Heart left ventricle (tissue), 16 donors: ENCODE measurements at regions not wholly inside any gene's neighbourhood (a gene's known extent, or its start where the extent isn't known, plus 50 kb on each side); places are given as distances from the start of the nearest gene placed in this dataset.

Experiments used
- ATAC-seq, 4 donors: fragments of 200-7000 bp; cut with Tn5 transposase; one replicate each; pipeline ENCODE4 v1.9.1; 2020 to 2022; ENCODE audit warnings: moderate library complexity in 4 of 4, mild to moderate bottlenecking in 3 of 4, moderate number of reproducible peaks in 1 of 4
- DNase-seq, 5 donors: peaks; one replicate each; pipeline ENCODE4 v3.0.0-alpha.2; 2020
- H3K27ac ChIP-seq, 12 donors: fragments of 200-600 bp; sonication (generic) in 4 of 12; one replicate each; pipeline versions ENCODE4 v1.5.0 to v1.8.0; 2016 to 2022; ENCODE audit warnings: mild to moderate bottlenecking in 2 of 12
- H3K27me3 ChIP-seq, 9 donors: fragments of 200-600 bp; sonication (generic) in 2 of 9; one replicate each; pipeline versions ENCODE4 v1.5.1 to v1.8.0; 2016 to 2022; ENCODE audit warnings: mild to moderate bottlenecking in 3 of 9
- H3K36me3 ChIP-seq, 9 donors: fragments of 200-600 bp; sonication (generic) in 2 of 9; one replicate each; pipeline versions ENCODE4 v1.5.0 to v1.8.0; 2018 to 2022; ENCODE audit warnings: mild to moderate bottlenecking in 2 of 9
- H3K4me1 ChIP-seq, 12 donors: fragments of 200-600 bp; sonication (generic) in 4 of 12; one replicate each; pipeline versions ENCODE4 v1.5.0 to v1.8.0; 2016 to 2022; ENCODE audit warnings: mild to moderate bottlenecking in 3 of 12
- H3K4me3 ChIP-seq, 12 donors: fragments of 200-600 bp; sonication (generic) in 4 of 12; one replicate each; pipeline versions ENCODE4 v1.5.0 to v1.8.0; 2017 to 2022; ENCODE audit warnings: mild to moderate bottlenecking in 9 of 12, moderate library complexity in 4 of 12
- H3K9me3 ChIP-seq, 12 donors: fragments of 200-600 bp; sonication (generic) in 4 of 12; one replicate each; pipeline versions ENCODE4 v1.5.0 to v1.8.0; 2016 to 2022; ENCODE audit warnings: mild to moderate bottlenecking in 1 of 12
- POLR2A ChIP-seq, 2 donors: fragments of 450-650 bp; IDR thresholded peaks; one replicate each; pipeline ENCODE4 v1.6.1; 2017; ENCODE audit warnings: antibody characterized with exemption in 2 of 2, mild to moderate bottlenecking in 2 of 2, moderate library complexity in 2 of 2
- WGBS, 4 donors: extraction: QIAGEN DNeasy Blood & Tissue Kit in 2 of 4; methylation state at CpG; one replicate each; pipeline versions ENCODE4 v1.1.5 to v1.1.7; 2013 to 2018; 5-methylcytosine and 5-hydroxymethylcytosine counted together
- intact Hi-C, 10 donors: fragments of 100-400 bp; cut with DNase I; formaldehyde crosslinking; loops; one replicate each; pipeline versions ENCODE4 v1.11.1 to v1.14.2; 2022
- TF ChIP-seq, protein P1 (sequence below), 12 donors: fragments of 200-600 bp; sonication (generic) in 4 of 12; IDR thresholded peaks; one replicate each; pipeline versions ENCODE4 v1.5.0 to v1.8.0; 2018 to 2022; ENCODE audit warnings: antibody characterized with exemption in 12 of 12, mild to moderate bottlenecking in 5 of 12
- donor health status: ischemic (EF 13 %, LVEDD 7.1; RV severe dilation, severe dysfunction).
- donor health status: healthy with polysubstance abuse.
- donor health status: DM: no; HTN: yes; CAD: no.
- donor health status: DM: no; HTN: no; CAD: no.
- donor health status: ischemic (EF 25% LVEDD 6.9; RV normal size, moderate dysfunction).
- donor health status: ischemic (EF 25% LVEDD 5.7; RV mildly dilated, moderate dysfunction).
- donor health status: healthy.
- donor health status: DM: yes; HTN: yes; CAD: no.
- donor health status: ischemic (EF 35%, LVEDD 5.7; RV mildly dilated, moderate dysfunction).
- donor health status: nonischemic (EF 11% LVEDD 7.7; RV severe dilation, severe dysfunction).
- donor health status: DM: yes; HTN: yes; CAD: no.
- donor health status: PGD.
- donor health status: ischemic (EF 29% LVEDD 5.4; RV normal size, mild dysfunction).
- donor health status: nonischemic (EF 23%, LVEDD 6.1; RV moderate dilation, normal function).

DNA sequence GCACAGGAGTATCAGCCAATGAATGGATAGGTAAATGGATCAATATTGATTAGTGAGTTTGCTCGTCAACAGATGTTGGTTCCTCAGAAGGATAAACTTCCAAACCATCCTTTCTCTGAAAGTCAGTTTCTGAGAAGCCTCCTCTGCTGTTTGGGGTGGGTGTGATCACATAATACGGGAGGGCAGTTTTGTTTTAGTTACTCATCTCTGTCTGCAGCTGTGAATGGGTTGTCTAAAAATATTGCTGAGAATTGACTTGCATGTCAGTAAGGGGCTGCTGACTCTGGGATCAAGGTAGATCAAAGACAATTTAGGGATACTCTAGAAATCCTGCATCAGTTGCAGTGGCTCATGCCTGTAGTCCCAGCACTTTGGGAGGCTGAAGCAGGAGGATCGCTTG is 390.8 kb upstream of the AMELY start:
- Histone ChIP-seq H3K4me1 (peaks cover 0 to 15% (median 3%) of the 10 kb centered on the region in 12 donors), H3K4me3 (no peak overlapping the region), H3K9me3 (no peaks in the 10 kb centered on the region), H3K27me3 (no peaks in the 10 kb centered on the region), H3K27ac (no peak overlapping the region), H3K36me3 (peaks cover 0 to 30% (median 2%) of the 10 kb centered on the region in 9 donors)
- intact Hi-C loops = no loop called here
- WGBS, 4 donors = 92 to 97% methylated on average over 3 of the region's 3 CpGs; no CpG with 5 or more reads in 2 of the 4 donors
- no peak for DNase-seq
- TF ChIP-seq, protein P1, sequence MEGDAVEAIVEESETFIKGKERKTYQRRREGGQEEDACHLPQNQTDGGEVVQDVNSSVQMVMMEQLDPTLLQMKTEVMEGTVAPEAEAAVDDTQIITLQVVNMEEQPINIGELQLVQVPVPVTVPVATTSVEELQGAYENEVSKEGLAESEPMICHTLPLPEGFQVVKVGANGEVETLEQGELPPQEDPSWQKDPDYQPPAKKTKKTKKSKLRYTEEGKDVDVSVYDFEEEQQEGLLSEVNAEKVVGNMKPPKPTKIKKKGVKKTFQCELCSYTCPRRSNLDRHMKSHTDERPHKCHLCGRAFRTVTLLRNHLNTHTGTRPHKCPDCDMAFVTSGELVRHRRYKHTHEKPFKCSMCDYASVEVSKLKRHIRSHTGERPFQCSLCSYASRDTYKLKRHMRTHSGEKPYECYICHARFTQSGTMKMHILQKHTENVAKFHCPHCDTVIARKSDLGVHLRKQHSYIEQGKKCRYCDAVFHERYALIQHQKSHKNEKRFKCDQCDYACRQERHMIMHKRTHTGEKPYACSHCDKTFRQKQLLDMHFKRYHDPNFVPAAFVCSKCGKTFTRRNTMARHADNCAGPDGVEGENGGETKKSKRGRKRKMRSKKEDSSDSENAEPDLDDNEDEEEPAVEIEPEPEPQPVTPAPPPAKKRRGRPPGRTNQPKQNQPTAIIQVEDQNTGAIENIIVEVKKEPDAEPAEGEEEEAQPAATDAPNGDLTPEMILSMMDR (IDR thresholded peaks at IDR 0.05) = no peak
- no peak for TF ChIP-seq POLR2A (IDR thresholded peaks at IDR 0.05)
- no peak for ATAC-seq

DNA sequence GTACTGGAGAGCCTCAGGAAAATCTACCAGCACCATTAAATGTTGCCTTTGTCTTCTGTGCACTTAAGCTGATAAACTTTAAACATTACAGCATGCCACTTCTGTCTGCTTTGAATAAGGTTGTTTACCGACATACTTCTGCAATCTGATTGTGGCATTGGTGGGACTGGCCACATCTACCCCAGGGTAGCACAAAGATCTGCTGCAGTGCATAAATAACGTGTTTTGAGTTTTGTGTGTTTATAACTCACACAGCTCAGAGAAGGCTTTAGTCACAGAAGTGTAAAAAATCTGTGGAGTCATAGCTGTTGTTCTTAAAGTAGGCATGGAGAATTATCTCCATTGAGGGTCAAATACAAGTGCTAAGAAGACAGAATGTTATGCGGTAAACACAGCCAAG is 388.4 kb upstream of the AMELY start:
- Histone ChIP-seq H3K9me3 (no peaks in the 10 kb centered on the region), H3K4me1 (peaks cover 0 to 15% (median 3%) of the 10 kb centered on the region in 12 donors), H3K27me3 (no peaks in the 10 kb centered on the region), H3K27ac (peak overlapping the region in 1 of 12 donors; percentile 12), H3K4me3 (no peak overlapping the region), H3K36me3 (peaks cover 0 to 16% (median 0%) of the 10 kb centered on the region in 9 donors)
- intact Hi-C loops = no loop called here
- DNase-seq (no peak), ATAC-seq (no peak)
- TF ChIP-seq POLR2A (IDR thresholded peaks at IDR 0.05) = no peak
- TF ChIP-seq, protein P1 (IDR thresholded peaks at IDR 0.05) = no peak
- 27 to 36% methylated on average over 3 of the region's 3 CpGs; no CpG with 5 or more reads in 2 of the 4 donors for WGBS, 4 donors

DNA sequence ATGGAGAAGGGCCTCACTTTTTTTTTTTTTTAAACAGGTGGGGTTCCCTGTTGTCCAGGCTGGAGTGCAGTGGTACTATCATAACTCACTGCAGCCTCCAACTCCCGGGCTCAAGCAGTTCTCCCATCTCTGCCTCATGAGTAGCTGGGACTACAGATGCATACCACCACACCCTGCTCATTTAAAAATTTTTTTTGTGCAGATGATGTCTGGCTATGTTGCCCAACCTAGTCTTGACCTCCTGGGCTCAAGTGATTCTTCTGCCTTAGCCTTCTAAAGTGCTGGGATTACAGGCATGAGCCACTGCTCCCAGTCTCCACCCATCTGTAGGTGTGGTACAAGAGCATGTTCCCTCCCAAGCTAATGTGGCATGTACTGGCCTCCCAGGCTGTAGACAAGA is 380.6 kb upstream of the AMELY start:
- intact Hi-C loops = no loop called here
- Histone ChIP-seq H3K27me3 (no peaks in the 10 kb centered on the region), H3K4me1 (peaks cover 0 to 28% (median 0%) of the 10 kb centered on the region in 12 donors), H3K27ac (no peak overlapping the region), H3K4me3 (no peak overlapping the region), H3K36me3 (peaks cover 0 to 6% (median 0%) of the 10 kb centered on the region in 9 donors), H3K9me3 (no peaks in the 10 kb centered on the region)
- no peak for TF ChIP-seq POLR2A (IDR thresholded peaks at IDR 0.05)
- TF ChIP-seq, protein P1 (IDR thresholded peaks at IDR 0.05) = no peak
- ATAC-seq (no peak), DNase-seq (no peak)
- 83 to 96% methylated on average over 1 of the region's 1 CpG; no CpG with 5 or more reads in 2 of the 4 donors for WGBS, 4 donors

DNA sequence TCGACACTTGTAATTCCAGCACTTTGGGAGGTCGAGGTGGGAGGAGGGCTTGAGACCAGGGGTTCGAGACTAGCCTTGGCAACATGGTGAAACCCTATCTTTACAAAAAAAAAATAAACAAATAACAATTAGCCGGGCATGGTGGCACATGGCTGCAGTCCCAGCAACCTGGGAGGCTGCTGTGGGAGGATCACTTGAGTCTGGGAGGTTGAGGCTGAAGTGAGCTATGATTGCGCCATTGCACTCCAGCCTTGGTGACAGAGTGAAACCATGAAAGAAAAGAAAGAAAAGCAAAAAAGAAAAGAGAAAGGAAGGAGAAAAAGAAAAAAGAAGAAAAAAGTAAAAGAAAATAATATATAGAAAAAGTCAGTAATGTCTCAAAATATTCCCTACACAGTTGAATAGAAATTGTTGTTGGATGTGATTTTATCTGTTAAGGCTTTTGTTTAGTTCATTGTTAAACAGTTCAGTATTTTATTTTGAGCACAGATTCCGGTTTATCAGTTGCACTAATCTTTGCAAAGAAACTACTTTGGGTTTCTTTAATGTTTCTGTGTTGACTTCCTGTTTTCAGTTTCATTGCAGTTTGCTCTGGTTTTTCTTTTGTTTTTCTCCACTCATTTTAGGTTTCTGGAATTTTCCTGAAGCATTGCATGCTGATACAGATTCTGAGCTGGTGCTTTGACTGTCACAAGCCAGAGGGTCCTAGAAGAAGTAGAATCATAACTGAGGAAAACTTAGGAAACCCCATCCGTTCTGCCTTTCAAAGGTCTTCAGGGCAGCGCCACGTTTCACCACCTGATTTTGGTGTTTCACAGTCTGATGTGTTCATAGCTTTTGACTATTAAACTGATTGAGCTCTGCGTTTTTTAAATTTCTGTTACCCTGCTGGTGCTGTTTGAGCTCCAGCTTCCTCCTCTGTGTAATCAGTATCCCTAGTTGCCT is 378.6 kb upstream of the AMELY start:
- ATAC-seq (no peak), DNase-seq (no peak)
- Histone ChIP-seq H3K27me3 (no peaks in the 10 kb centered on the region), H3K4me3 (no peak overlapping the region), H3K9me3 (no peaks in the 10 kb centered on the region), H3K4me1 (peaks cover 0 to 31% (median 0%) of the 10 kb centered on the region in 12 donors), H3K36me3 (peaks cover 0 to 16% (median 0%) of the 10 kb centered on the region in 9 donors), H3K27ac (peak overlapping the region in 6 of 12 donors; percentile 22 to 62 (median 42))
- intact Hi-C loops = no loop called here
- WGBS, 4 donors = 60 to 70% methylated on average over 10 of the region's 10 CpGs; no CpG with 5 or more reads in 2 of the 4 donors
- TF ChIP-seq, protein P1 (IDR thresholded peaks at IDR 0.05) = no peak
- TF ChIP-seq POLR2A (IDR thresholded peaks at IDR 0.05) = no peak
